Esophagus squamous epithelium (tissue), 4 donors: ENCODE measurements at regions not wholly inside any gene's neighbourhood (a gene's known extent, or its start where the extent isn't known, plus 50 kb on each side); places are given as distances from the start of the nearest gene placed in this dataset.

Source experiments
- POLR2A ChIP-seq, 4 donors: fragments of 450-650 bp; IDR thresholded peaks; one replicate each; pipeline ENCODE4 v1.6.1; 2017; ENCODE audit warnings: antibody characterized with exemption in 4 of 4, mild to moderate bottlenecking in 4 of 4, moderate library complexity in 3 of 4
- TF ChIP-seq, protein P1 (sequence below), 6 experiments: fragments of 450-650 bp in 4 of 6; fragments of 200-600 bp in 2 of 6; sonication (generic) in 2 of 6; IDR thresholded peaks; one replicate each; pipeline ENCODE4 v1.5.1; 2016 to 2019; ENCODE audit warnings: antibody characterized with exemption in 6 of 6, mild to moderate bottlenecking in 4 of 6, moderate library complexity in 4 of 6

DNA sequence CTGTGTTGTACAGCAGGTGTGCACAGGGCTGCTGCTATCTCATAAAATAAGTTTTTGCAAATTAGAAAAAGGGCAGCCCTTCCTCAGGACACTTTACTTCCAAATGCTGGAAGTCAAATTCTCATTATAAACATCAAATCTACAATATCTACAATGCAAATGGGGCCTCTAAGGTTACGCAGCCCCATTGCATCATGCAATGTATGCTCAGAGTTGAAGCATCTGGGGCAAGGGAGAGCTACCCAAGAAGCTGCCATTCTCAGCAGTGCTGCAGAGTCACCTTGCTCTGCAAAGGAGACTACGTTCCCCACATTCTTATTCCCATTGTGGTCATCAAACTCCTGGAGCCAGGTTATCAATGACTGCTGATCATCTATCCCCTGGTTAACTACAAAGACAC is 208.9 kb upstream of the POGK start:
- TF ChIP-seq, protein P1, sequence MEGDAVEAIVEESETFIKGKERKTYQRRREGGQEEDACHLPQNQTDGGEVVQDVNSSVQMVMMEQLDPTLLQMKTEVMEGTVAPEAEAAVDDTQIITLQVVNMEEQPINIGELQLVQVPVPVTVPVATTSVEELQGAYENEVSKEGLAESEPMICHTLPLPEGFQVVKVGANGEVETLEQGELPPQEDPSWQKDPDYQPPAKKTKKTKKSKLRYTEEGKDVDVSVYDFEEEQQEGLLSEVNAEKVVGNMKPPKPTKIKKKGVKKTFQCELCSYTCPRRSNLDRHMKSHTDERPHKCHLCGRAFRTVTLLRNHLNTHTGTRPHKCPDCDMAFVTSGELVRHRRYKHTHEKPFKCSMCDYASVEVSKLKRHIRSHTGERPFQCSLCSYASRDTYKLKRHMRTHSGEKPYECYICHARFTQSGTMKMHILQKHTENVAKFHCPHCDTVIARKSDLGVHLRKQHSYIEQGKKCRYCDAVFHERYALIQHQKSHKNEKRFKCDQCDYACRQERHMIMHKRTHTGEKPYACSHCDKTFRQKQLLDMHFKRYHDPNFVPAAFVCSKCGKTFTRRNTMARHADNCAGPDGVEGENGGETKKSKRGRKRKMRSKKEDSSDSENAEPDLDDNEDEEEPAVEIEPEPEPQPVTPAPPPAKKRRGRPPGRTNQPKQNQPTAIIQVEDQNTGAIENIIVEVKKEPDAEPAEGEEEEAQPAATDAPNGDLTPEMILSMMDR (IDR thresholded peaks at IDR 0.05): no peak
- TF ChIP-seq POLR2A (IDR thresholded peaks at IDR 0.05): no peak
